ENCODE measurements at regions not wholly inside any gene's neighbourhood (a gene's known extent, or its start where the extent isn't known, plus 50 kb on each side); places are given as distances from the start of the nearest gene placed in this dataset.

DNA sequence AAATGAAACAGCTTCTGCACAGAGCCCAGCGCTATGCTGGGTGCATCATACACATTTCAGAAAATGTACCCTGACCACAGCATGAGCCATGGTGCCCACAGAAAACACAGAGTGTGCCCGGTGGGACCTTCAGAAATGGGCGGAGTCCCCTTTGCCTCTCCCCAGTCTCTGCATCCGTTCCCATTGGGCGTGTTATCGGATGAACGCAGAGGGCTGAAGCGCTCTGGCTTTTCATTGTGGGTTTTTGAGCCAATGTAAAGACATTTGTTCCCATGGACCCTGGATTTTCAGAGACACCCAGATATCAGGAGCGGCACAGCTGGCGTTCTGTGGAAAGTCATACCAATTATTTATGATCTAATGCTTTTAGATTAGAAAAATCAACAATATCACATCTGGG is 99.8 kb downstream of the DACT2 start:
- DNase-seq: no peak
- Histone ChIP-seq H3K36me3 (no peaks in the 10 kb centered on the region), H3K27ac (peak overlapping the region in 2 of 3 donors; percentile 31 to 83), H3K4me3 (replicated peaks in 1 of 3) (no peak overlapping the region), H3K9me3 (no peaks in the 10 kb centered on the region), H3K4me1 (peaks cover 25 to 32% of the 10 kb centered on the region in 2 donors), H3K27me3 (no peaks in the 10 kb centered on the region)
- WGBS, 2 donors: 93 to 94% methylated on average over 10 of the region's 10 CpGs
- intact Hi-C loops (cut with DNase I): no loop called here
- TF ChIP-seq POLR2A (IDR thresholded peaks at IDR 0.05): no peak
- TF ChIP-seq CTCF (IDR thresholded peaks at IDR 0.05): no peak

GRCh38 chr6:168218785-168219566 is 100.6 kb downstream of the DACT2 start:
- WGBS, 2 donors: 31 to 40% methylated on average over 12 of the region's 12 CpGs
- no peaks in the 10 kb centered on the region for H3K36me3 ChIP-seq
- peak overlapping the region; percentile 77 to 83 (median 83) for H3K27ac ChIP-seq
- DNase-seq: peak; percentile 15 to 24
- no peaks in the 10 kb centered on the region for H3K27me3 ChIP-seq
- TF ChIP-seq POLR2A (IDR thresholded peaks at IDR 0.05) (no peak), CTCF (IDR thresholded peaks at IDR 0.05) (no peak)
- intact Hi-C loops (cut with DNase I): no loop called here
- H3K4me1 ChIP-seq: peaks cover 25 to 32% of the 10 kb centered on the region in 2 donors
- H3K9me3 ChIP-seq: no peaks in the 10 kb centered on the region
- H3K4me3 ChIP-seq (replicated peaks in 1 of 3): peak overlapping the region in 1 of 3 donors; percentile 11

- 23 to 36% methylated on average over 9 of the region's 9 CpGs for WGBS, 2 donors
- H3K27ac ChIP-seq: peak overlapping the region; percentile 77 to 83 (median 83)
- H3K27me3 ChIP-seq: no peaks in the 10 kb centered on the region
- peak overlapping the region in 1 of 3 donors; percentile 11 for H3K4me3 ChIP-seq (replicated peaks in 1 of 3)
- DNase-seq: peak; percentile 92 to 93
- intact Hi-C loops (cut with DNase I): no loop called here
- no peaks in the 10 kb centered on the region for H3K36me3 ChIP-seq
- H3K4me1 ChIP-seq: peaks cover 25 to 32% of the 10 kb centered on the region in 2 donors
- no peaks in the 10 kb centered on the region for H3K9me3 ChIP-seq
- no peak for TF ChIP-seq POLR2A (IDR thresholded peaks at IDR 0.05)
- peak in 1 of 6 experiments; percentile 5 for TF ChIP-seq CTCF (IDR thresholded peaks at IDR 0.05)
These were observed 101.6 kb downstream of the DACT2 start for GRCh38 chr6:168217880-168218537.

- H3K27ac ChIP-seq: peak overlapping the region in 2 of 3 donors; percentile 41 to 83
- H3K4me3 ChIP-seq (replicated peaks in 1 of 3): no peak overlapping the region
- intact Hi-C loops (cut with DNase I): no loop called here
- TF ChIP-seq POLR2A (IDR thresholded peaks at IDR 0.05) (no peak), CTCF (IDR thresholded peaks at IDR 0.05) (no peak)
- no peaks in the 10 kb centered on the region for H3K9me3 ChIP-seq
- no peak for DNase-seq
- 92 to 94% methylated on average over 24 of the region's 24 CpGs for WGBS, 2 donors
- peaks cover 25 to 32% of the 10 kb centered on the region in 2 donors for H3K4me1 ChIP-seq
- H3K27me3 ChIP-seq: no peaks in the 10 kb centered on the region
- H3K36me3 ChIP-seq: no peaks in the 10 kb centered on the region
These were observed 102.2 kb downstream of the DACT2 start for GRCh38 chr6:168217216-168217879.
